Bronchial epithelial cell (primary cell): ENCODE measurements at regions not wholly inside any gene's neighbourhood (a gene's known extent, or its start where the extent isn't known, plus 50 kb on each side); places are given as distances from the start of the nearest gene placed in this dataset.

Experiments
- DNase-seq: peaks from one replicate; pipeline ENCODE4 v3.0.0-alpha.2; 2010; ENCODE audit warnings: low read depth
- FAIRE-seq: peaks from 2 replicates; lab custom pipeline; 2011; peaks lifted over from hg19 to GRCh38; lab: Jason Lieb, UNC
- H3K27me3 ChIP-seq: 2 replicates; pipeline ENCODE4 v1.5.1; 2011; ENCODE audit warnings: low read length; ENCODE audit not compliant: control insufficient read depth, insufficient read depth
- H3K36me3 ChIP-seq: 2 replicates; pipeline ENCODE4 v1.5.1; 2011; ENCODE audit warnings: low read length; ENCODE audit not compliant: control insufficient read depth, insufficient read depth
- H3K4me3 ChIP-seq: 2 replicates; pipeline ENCODE4 v1.5.1; 2011; ENCODE audit warnings: mild to moderate bottlenecking, low read depth, low read length, control low read depth
- CTCF ChIP-seq: IDR thresholded peaks from 2 replicates; pipeline ENCODE4 v1.5.1; 2011; ENCODE audit warnings: mild to moderate bottlenecking, moderate library complexity, low read length, control low read depth, inconsistent platforms; ENCODE audit not compliant: insufficient read depth, severe bottlenecking

- FAIRE-seq (no peak), DNase-seq (no peak)
- no peak for TF ChIP-seq CTCF
- Histone ChIP-seq H3K4me3 (no peak overlapping the region), H3K36me3 (no peaks in the 10 kb centered on the region), H3K27me3 (no peaks in the 10 kb centered on the region)
Measured at GRCh38 chr12:87182696-87183233, 846.4 kb downstream of the C12orf50 start.

GRCh38 chr12:87171356-87171755 lies 857.8 kb downstream of the C12orf50 start:
- no peak for TF ChIP-seq CTCF
- DNase-seq (no peak), FAIRE-seq (no peak)
- H3K27me3 ChIP-seq, result no peaks in the 10 kb centered on the region
- no peaks in the 10 kb centered on the region for H3K36me3 ChIP-seq
- no peak overlapping the region for H3K4me3 ChIP-seq

GRCh38 chr12:87169010-87169409 lies 860.2 kb downstream of the C12orf50 start:
- no peak for TF ChIP-seq CTCF
- no peak for DNase-seq
- Histone ChIP-seq H3K4me3 (no peak overlapping the region), H3K27me3 (no peaks in the 10 kb centered on the region), H3K36me3 (no peaks in the 10 kb centered on the region)
- no peak for FAIRE-seq

- Histone ChIP-seq H3K36me3 (no peaks in the 10 kb centered on the region), H3K4me3 (no peak overlapping the region), H3K27me3 (no peaks in the 10 kb centered on the region)
- DNase-seq (no peak), FAIRE-seq (no peak)
- no peak for TF ChIP-seq CTCF
Measured at GRCh38 chr12:87165733-87166375, 863.3 kb downstream of the C12orf50 start.

GRCh38 chr12:87163122-87163521 lies 866.1 kb downstream of the C12orf50 start:
- DNase-seq (peak; percentile 37), FAIRE-seq (no peak)
- no peak for TF ChIP-seq CTCF
- Histone ChIP-seq H3K27me3 (no peaks in the 10 kb centered on the region), H3K4me3 (no peak overlapping the region), H3K36me3 (no peaks in the 10 kb centered on the region)
